Pulmonary artery endothelial cell (primary cell): ENCODE measurements at regions not wholly inside any gene's neighbourhood (a gene's known extent, or its start where the extent isn't known, plus 50 kb on each side); places are given as distances from the start of the nearest gene placed in this dataset.

Source experiments
- DNase-seq: peaks from one replicate; pipeline ENCODE4 v3.0.0-alpha.2; 2011; ENCODE audit warnings: low read depth, low spot score

DNA sequence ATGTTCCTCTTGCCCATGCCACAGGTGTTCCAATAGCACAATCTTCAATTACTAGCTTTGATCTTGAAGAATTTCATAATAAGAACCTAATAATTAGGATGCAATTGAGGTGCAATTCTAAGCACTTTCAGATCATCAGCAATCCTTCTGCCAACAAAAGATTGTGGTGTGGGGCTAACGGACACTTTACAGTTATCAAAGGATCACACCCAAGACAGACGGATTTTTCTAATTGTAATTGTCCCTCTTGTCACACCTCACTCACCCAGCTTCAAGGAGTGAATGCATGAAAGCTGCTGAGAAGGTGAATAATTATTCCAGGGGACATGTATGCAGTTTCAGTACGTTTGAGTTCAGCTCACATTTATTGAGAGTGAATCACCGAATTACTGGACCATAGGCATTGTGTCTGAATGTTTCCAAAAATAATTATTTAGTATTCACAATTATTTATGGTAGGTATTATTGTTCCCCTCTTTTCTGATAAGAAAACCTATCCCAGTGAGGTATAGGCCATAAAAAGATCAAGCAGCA, 438.5 kb upstream of the TRIB2 start:
- DNase-seq, result no peak

DNA sequence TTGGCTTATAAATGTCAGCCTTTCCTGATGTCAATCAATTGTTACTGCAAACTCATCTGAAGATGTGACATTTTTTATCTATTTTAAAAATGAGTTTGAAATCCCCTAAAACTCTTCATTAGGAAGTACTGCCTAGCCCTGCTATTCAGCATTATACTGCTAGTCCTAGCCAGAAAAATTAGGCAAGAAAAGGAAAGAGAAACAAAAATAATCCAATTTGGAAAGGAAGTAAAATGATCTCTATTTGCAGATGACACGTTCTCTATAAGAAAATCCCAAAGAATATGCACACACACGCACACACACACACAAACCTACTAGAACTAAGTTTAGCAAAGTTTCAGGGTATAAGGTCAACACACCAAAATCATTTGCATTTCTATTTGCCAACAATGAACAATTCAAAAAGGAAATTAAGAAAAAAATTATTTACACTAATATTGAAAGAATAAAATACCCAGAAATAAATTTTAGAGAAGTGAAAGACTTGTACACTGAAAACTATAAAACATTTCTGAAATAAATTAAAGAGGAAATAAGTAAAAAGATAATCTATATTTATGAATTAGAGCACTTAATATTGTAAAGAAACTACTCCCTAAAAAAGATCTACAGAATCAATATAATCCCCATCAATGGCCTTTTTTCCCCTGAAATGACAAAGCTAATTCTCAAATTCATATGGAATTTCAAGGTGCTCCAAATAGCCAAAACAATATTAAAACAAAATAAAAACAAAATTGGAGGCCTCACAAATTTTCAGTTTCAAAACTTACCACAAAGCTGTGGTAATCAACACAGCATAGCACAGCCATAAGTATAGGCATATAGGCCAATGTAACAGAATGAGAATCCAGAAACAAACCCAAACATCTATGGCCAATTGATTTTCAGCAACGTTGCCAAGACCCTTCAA, 433.7 kb upstream of the TRIB2 start:
- DNase-seq, result no peak

DNA sequence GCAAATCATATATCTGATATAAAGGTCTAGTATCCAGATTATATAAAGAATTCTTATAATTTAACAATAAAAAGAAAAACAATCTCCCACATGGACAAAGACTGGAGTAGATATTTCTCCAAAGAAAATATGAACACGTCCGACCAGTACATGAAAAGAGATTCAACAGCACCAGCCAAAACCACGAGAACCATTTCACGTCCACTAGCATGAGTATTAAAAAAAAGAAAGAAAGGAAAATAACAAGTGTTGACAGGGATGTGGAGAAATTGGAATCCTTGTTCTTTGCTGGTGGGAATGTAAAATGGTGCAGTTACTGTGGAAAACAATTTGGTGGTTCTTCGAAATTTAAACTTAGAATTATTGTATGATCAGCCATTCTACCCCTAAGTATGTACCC, 432.7 kb upstream of the TRIB2 start:
- no peak for DNase-seq

DNA sequence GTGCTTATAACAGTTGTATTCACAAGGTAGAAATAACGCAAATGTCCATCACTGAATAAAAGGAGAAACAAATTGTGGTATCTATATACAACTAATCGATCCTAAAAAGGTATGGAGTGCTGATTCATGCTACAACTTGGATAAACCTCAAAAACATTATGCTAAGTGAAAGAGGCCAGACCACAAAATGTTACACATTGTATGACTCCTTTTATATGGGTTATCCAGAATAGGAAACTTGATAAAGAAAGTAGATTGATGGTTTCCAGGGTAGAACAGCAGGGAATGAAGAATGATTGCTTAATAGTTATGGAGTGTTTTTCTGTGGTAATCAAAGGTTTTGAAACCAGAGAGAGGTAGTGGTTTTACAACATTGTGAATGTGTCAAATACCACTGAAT, 432.2 kb upstream of the TRIB2 start:
- DNase-seq, result no peak

DNA sequence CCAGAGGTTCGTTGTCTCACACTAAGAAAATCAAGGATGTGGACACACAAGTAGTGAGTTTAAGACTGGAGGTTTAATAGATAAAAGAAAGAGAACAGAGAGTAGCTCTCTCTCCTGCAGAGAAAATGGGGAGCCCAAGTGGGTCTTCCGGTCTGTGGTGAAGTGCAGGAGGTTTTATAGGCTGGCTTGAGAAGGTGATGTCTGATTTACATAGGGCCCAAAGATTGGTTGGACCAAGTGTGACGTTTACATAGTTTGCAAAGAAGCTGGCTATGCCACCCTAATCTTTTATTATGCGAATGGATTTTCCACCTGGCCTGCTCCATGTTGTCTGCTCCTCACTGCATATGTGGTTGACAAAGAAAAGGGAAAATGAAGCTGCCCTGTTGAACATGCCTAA, 430.4 kb upstream of the TRIB2 start:
- no peak for DNase-seq

DNA sequence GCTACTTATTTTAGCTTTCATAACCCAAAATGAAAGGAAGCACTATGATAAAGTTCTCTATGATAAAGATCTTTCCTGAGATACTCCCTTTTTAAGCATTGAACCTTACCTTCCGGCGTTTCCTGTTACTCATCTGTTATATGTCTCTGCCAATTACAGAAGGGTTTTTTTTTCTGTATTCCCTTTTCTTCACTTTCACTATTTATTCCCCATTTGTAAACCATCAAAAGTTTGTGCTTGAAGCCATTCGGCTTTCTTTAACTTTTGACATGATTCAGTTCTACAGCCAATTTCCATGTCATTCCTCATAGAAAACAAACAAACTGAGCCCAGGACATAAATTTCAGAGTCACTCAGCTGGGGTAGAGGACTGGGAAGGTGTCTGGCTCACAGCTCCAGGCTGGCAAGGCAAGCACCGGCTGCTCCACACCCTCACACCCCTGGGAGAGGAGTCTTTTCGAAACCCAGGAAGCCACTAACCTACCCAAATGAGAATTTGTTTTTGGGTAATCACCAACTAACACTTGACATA, 429.4 kb upstream of the TRIB2 start:
- DNase-seq, result no peak

DNA sequence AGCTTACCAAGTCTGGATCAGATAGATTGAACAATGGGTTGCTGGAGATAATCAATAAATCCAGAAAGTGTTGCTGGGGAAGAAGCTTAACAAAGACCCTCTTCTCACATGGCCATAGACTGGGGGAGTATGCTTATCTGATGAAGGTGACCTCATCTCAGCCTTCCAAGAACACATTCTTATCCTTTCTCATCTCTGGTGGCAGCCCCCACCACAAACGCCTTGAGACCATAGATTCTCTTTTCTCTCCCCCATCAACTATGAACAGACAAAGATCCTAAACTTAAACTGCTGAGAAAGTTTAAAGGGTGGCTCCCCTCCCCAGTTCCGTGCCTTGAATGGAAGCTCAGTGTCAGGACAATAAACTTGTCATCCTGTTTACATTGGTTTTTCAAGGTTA, 428.7 kb upstream of the TRIB2 start:
- DNase-seq, result no peak

DNA sequence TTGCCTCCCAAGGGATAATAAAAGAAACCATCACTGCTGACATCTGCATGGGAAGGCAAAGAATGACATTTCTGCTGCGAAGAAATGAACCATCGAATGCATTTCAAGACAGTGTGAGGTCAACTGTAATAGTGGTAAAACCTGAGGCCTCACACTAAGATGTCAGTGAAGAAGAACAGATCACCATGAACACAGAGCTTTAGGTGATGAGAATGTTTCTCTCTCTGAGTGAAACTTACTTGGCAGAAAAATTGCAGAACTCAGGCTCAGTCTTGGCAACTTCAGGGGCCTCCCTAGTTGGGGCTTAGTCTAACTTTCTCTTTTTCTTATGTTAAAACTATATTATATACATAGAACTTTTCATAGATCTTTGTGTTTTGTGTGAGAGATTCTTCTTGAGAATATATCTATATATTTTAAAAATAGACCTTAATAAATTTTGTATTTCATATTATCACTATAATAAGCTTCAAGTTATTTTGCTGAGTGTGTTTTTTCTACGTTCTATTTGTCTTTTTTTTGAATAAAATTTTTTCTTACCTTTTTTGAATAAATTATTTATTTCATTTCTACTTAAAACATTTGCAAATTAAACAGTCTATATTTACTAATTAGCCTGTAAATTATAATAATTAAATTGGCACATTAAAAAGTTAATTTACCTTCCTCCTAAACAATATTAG, 427.5 kb upstream of the TRIB2 start:
- no peak for DNase-seq

DNA sequence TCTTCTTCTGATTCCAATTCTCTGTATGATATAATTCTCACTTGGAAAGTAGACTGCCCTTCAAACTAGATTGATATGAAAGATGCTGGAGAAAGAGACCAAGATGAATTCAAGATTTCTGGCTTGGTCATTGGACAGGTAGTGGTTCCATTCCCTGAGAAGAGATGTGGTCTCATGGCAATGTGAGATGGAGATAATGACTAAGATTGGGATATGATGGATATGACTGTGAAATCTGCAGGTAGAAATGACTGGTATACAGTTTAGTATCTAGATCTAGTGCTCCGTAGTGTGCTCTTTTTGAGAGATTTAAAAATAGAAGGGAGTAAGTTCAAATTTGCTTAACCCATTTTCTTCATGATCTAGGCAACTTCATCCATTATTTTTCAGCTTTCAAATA, 425.4 kb upstream of the TRIB2 start:
- DNase-seq, result no peak

DNA sequence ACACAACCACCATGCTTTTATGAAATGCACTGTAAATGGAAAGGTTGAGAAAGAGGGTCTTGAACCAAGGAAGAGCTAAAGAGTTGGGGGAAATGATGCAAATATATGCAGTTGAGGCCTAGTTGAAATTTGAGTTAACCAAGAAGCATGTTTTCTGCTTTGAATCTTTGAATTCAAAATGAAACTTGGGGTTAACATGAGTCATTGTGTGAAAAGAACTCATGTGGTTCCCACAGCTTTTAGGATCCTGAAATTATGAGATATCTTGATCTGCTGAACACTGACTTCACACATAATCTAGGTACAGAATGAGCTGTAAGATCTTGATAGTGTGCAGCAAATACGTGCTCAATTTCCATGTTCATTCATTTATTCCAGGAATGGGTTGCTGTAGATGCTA, 422.9 kb upstream of the TRIB2 start:
- DNase-seq, result no peak

DNA sequence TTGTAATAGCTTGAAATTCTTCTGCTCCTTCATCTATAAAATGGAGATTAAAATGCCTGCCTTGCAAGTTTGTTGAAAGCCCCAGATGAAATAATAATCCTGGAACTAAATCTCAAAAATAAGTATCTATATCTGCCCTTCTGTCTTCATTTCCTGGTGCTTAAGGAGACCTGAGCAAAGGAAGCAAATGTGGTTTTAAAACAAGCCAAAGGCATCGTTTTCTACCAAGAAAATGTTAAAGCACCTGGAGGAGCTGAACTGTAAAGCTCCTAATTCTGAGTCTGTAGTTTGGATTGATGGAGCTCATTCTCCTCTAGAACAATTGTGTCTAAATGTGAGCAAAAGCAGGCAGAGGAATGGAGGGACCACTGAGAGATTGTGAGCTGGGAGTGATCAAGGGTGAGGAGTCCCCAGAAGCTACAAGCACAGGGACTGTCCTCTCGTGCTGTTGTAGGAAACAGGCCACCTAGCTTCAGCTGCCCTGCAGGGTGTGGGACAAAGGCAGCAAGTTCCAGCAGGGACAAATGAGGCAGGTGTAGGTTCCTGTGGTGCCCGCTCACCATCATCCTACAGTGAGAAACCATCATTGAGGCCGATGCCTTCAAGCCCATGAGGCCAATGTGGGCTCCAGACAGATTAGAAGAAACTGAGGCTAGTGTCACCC, 420.7 kb upstream of the TRIB2 start:
- no peak for DNase-seq

DNA sequence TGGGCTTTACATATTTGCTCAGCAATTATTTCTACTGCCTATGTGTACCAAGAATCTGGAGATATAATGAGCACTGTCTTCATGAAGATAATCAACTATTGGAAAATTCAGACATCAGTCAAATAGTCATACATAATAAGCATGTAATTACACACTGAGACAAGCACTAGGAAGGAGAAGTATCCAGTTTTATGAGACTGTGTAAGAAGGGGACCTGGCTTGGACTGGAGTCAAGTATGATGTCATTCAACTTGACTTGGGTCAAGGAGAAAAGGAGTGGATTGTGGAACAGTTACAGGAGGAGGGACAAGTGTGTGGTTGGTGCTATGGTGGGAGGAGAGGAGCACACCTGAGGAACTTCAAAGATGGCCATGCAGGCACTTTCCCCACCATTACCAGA, 419.8 kb upstream of the TRIB2 start:
- DNase-seq, result no peak

DNA sequence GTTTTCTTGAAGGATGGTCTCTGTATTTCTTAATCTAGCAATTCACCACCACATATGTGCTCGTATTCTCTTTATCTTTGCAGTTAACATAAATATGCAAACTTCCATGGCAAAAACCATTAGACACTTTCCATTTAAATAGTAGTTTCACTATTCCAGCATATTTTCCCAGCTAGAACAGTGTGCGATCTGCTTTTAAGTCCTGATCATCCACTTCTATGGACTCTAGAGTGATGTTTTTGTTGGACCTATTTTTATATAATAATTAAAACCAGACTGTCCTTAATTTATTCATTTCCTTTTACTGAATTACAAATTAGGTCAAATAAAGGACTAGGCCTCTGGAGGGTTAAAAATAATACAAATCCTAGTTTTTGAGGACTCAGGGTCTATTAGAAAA, 418.4 kb upstream of the TRIB2 start:
- no peak for DNase-seq

DNA sequence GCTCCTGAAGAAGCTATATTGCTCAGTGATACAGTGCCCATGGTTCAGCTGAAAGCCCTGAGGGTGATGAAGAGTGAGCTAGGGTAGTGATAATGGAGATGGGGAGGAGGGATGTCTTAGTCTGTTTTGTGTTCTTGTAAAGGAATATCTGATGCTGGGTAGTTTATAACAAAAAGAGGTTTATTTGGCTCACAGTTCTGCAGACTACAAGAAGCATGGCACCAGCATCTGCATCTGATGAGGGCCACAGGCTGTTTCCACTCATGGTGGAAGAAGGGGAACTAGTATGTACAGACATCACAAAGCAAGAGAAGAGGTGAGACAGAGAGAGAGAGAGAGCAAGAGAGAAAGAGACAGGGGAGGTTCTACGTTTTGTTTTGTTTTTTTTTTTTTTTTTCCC, 417.3 kb upstream of the TRIB2 start:
- DNase-seq, result no peak

DNA sequence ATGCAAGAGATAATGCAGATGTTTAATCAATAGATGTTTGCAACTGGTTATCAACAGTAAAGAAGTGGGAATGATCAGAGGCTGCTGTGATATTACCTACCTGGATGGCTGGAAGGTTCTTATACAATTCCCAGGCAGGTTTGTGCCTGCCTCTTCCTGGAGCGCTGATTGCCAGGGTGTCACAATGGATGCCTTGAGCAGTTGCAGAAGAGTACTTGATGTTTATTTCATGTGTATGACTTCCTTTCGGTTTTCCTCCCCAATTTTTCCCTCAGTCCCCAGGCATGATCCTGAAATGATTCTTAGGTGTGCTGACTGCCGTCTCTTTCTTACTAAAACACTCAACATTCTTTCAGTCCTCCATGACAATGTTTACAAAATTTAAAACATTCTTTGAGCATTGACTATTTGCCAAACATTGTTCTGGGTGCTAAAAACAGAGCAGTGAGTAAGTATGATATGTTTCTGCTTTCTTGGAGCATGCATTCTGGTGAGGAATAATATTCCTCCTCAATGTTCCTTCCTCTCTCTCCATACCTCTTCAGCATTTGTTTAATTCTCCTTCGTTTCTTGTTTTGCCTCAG, 416.6 kb upstream of the TRIB2 start:
- no peak for DNase-seq

DNA sequence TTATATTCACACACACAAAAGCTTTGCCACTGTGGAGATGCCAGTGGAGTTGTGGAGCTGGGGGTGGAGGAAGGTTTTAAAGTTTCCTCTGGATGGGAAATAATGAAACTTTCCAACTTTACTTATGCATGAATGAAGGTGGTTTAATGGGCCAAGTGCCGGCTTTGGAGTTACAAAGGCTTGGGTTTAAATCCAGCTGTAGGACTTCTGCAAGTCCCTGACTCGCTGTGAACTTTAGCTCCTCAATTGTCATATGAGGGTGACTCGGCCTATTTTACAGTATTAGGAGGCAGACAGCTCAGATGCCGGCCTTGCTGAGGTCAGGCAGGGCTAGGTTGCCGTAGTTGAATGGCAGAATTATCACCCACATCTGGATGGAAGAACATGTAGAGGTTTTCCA, 415.8 kb upstream of the TRIB2 start:
- no peak for DNase-seq

DNA sequence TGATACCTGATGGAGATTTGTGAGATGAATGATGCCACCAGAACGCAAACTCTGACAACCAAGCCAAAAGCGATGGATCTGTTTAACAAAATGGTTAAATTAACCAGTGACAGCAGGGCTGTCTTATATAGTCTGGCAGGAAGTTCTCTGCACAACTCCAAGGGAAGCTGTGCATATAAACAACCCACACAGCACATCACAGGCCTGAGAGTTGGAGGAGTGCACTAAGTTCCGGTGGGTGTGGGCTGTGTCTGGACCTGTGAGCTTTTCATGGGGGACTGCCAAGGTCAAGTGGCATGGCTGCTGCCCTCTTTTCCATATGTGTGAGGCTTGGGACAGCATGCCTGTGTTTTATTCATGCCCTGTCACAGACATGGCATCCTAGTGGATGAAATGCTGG, 414.6 kb upstream of the TRIB2 start:
- no peak for DNase-seq

DNA sequence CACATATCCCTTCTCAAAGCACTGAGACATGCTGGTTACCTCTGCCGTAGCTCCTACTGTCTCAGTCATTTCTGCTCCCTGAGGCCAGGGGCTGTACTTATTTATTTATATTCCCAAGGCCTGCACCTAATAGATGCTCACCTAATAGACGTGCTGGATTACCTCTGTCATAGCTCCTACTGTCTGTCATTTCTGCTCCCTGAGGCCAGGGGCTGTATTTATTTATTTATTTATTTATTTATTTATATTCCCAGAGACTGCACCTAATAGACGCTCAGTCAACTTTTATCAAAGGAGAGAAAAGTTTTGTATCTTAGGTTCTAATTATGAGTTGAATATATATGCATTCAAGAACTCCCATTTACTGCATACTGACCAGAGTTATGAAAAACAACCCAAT, 414.0 kb upstream of the TRIB2 start:
- DNase-seq, result no peak

DNA sequence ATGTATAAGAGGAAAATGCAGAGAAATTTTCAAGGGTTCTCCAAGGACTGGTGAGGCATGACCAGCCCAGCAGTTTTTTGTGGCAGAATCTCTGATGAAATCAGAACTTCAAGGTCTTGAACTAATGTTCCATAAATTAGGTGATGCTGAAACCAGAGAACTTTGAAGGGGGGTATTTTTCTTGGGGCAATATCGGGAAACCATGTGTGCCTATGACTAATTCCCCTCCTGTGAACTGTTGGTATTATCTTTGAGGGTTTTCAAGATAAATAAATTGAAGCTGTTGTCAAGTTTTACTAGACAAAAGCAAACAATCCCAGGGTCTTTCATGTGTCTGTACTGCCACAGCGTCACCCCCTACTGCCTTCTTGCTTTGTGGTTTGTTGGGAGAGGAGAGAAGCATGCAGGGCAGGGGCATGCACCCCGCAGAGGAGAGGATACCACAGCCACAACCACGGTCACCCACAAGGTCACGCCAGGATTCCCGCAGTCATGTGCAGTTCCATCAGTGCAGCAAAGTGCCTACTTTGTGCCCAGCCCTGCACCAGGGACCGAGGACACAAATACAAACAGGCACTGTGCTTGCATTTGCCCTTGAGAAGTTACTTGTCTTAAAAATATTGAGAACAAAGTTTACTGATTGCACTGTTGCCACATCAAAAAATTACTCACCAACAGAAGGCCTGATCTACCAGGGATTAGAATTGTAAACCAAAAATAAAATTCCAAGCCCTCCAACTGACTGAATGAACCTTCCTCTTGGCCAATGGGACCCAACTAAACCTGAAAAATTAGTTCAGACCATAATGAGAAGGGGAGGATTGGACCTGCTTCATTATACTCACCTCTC, 413.3 kb upstream of the TRIB2 start:
- no peak for DNase-seq

DNA sequence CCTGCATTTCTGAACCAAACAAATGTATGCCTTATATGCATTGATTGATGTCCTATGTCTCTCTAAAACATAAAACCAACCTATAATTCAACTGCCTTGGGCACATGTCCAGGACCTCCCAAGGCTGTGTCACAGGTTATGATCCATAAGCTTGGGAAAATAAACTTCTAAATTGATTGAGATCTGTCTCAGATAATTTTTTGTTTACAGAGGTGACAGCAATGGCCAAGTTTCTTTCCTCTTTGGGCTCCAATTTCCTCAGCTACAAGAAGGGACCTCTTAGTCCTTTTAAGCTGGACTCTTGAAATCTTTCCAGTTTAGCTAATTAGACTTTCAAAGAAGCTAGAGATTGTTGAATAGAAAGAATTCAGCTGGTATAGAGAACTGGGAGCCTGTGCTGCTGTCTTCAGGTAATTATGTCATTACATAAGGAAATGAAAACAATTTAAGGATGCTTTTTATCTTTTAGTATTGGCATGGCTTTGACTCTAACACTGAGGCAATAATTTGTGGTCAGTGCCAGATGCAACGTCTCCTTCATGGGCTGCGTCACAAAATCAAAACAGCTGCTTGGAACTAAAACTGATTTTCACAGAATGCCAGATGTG, 412.1 kb upstream of the TRIB2 start:
- DNase-seq, result no peak
